ENCODE measurements at regions not wholly inside any gene's neighbourhood (a gene's known extent, or its start where the extent isn't known, plus 50 kb on each side); places are given as distances from the start of the nearest gene placed in this dataset.

GRCh38 chr13:95497381-95497807, 55.1 kb upstream of the CLDN10 start:
- no peak for DNase-seq (ENCODE audit: low read depth)

- DNase-seq (ENCODE audit: low read depth), result no peak
These were observed 53.6 kb upstream of the CLDN10 start for GRCh38 chr13:95498886-95499285.

GRCh38 chr13:95499811-95500712, 52.5 kb upstream of the CLDN10 start:
- no peak for DNase-seq (ENCODE audit: low read depth)

- DNase-seq (ENCODE audit: low read depth), result no peak
These were observed 50.3 kb upstream of the CLDN10 start for GRCh38 chr13:95502216-95502615.
